Panc1 (cell line): ENCODE measurements at regions not wholly inside any gene's neighbourhood (a gene's known extent, or its start where the extent isn't known, plus 50 kb on each side); places are given as distances from the start of the nearest gene placed in this dataset.

ENCODE experiments used
- ATAC-seq: fragments of 200-7000 bp; cut with Tn5 transposase; 2 replicates; pipeline ENCODE4 v1.9.1; 2020; ENCODE audit warnings: mild to moderate bottlenecking, moderate library complexity
- BruUV-seq: library from RNA; stranded (reverse); fragments of 400-500 nt; replicated peaks from 2 replicates; lab custom pipeline; 2021; lab: Mats Ljungman, UMichigan
- CTCF ChIA-PET: fragments of 300-600 bp; sonication (Branson Sonifier 250); formaldehyde crosslinking; loops from one replicate; lab custom pipeline; 2022; ENCODE audit warnings: antibody characterized with exemption; lab: Charles Lee
- POLR2A ChIA-PET: fragments of 300-600 bp; sonication (Branson Sonifier 250); formaldehyde crosslinking; loops from one replicate; lab custom pipeline; 2022; ENCODE audit warnings: antibody characterized with exemption; lab: Charles Lee
- DNase-seq: peaks from one replicate; pipeline ENCODE4 v3.0.0-alpha.2; 2010; ENCODE audit warnings: low read depth, low spot score
- H3K27ac ChIP-seq: 2 replicates; pipeline ENCODE4 v1.5.1; 2011; ENCODE audit warnings: mild to moderate bottlenecking, low read length, inconsistent platforms
- H3K27me3 ChIP-seq: fragments of 200-500 bp; sonication (Bioruptor generic); 2 replicates; pipeline ENCODE4 v1.6.0; 2014; ENCODE audit warnings: low read length, inconsistent platforms; ENCODE audit not compliant: control insufficient read depth, insufficient read depth
- H3K36me3 ChIP-seq: fragments of 200-500 bp; sonication (Bioruptor generic); 2 replicates; pipeline ENCODE4 v1.5.1; 2014; ENCODE audit warnings: inconsistent platforms, mild to moderate bottlenecking, low read length, moderate library complexity; ENCODE audit not compliant: control insufficient read depth, insufficient read depth
- H3K4me1 ChIP-seq: 2 replicates; pipeline ENCODE4 v1.5.1; 2011; ENCODE audit warnings: inconsistent platforms, mild to moderate bottlenecking, low read length, moderate library complexity; ENCODE audit not compliant: control insufficient read depth, insufficient read depth
- H3K4me3 ChIP-seq, 2 experiments: 2 replicates each; pipeline ENCODE4 v1.5.1; 2011 to 2012; ENCODE audit warnings: low read depth in 2 of 2, low read length in 2 of 2, mild to moderate bottlenecking in 2 of 2, inconsistent platforms in 1 of 2, moderate library complexity in 1 of 2
- H3K9me3 ChIP-seq: fragments of 200-500 bp; sonication (Bioruptor generic); 2 replicates; pipeline ENCODE4 v1.5.1; 2014; ENCODE audit warnings: low read depth, mild to moderate bottlenecking, inconsistent platforms, low read length, moderate library complexity; ENCODE audit not compliant: control insufficient read depth, insufficient read depth
- CTCF ChIP-seq: fragments of 450-650 bp; IDR thresholded peaks from 2 replicates; pipeline ENCODE4 v1.5.1; 2017; ENCODE audit warnings: mild to moderate bottlenecking
- POLR2AphosphoS5 ChIP-seq: IDR thresholded peaks from 2 replicates; pipeline ENCODE4 v1.6.1; 2012; ENCODE audit warnings: mild to moderate bottlenecking, low read depth, low read length, moderate library complexity
- REST ChIP-seq, 2 experiments: IDR thresholded peaks; 2 replicates each; pipeline ENCODE4 v1.6.1; 2011 to 2012; ENCODE audit warnings: low read depth in 2 of 2, control low read depth in 1 of 2, low read length in 1 of 2, mild to moderate bottlenecking in 1 of 2, moderate library complexity in 1 of 2; ENCODE audit not compliant: insufficient read depth in 1 of 2
- SIN3A ChIP-seq: IDR thresholded peaks from 2 replicates; pipeline ENCODE4 v1.6.1; 2012; ENCODE audit warnings: low read depth, mild to moderate bottlenecking, low read length, moderate library complexity, borderline replicate concordance; ENCODE audit not compliant: insufficient read depth
- TCF7L2 ChIP-seq: IDR thresholded peaks from 2 replicates; pipeline ENCODE4 v1.6.1; 2011; ENCODE audit warnings: mild to moderate bottlenecking, low read depth, low read length, inconsistent platforms
- in situ Hi-C: cut with HindIII; loops from 2 replicates; pipeline ENCODE4 v1.10.0; 2016; ENCODE audit warnings: low sequenced_read_pairs, low pct_unique_long_range_greater_than_20kb
- intact Hi-C: fragments of 100-400 bp; cut with micrococcal nuclease; formaldehyde crosslinking; loops from one replicate; pipeline ENCODE4 v1.10.0; 2022; ENCODE audit not compliant: unreplicated experiment

GRCh38 chr12:61553091-61553490 lies 707.1 kb upstream of the USP15 start:
- Histone ChIP-seq H3K4me3 (no peak overlapping the region), H3K36me3 (no peaks in the 10 kb centered on the region), H3K27me3 (no peaks in the 10 kb centered on the region), H3K4me1 (no peaks in the 10 kb centered on the region), H3K27ac (no peak overlapping the region), H3K9me3 (no peaks in the 10 kb centered on the region)
- ATAC-seq: no peak
- in situ Hi-C loops (no loop called here), intact Hi-C loops (no loop called here)
- no peak for DNase-seq
- POLR2A ChIA-PET: no interaction called here
- no TSS peak for BruUV-seq
- TF ChIP-seq POLR2AphosphoS5 (no peak), REST (IDR thresholded peaks at IDR 0.05; ENCODE audit: insufficient read depth in 1 of 2, low read depth in 2 of 2, low read length in 1 of 2) (no peak), CTCF (no peak), SIN3A (no peak), TCF7L2 (no peak)
- CTCF ChIA-PET: no interaction called here

- BruUV-seq: no TSS peak
- no peaks in the 10 kb centered on the region for H3K9me3 ChIP-seq
- CTCF ChIA-PET: no interaction called here
- H3K27me3 ChIP-seq: no peaks in the 10 kb centered on the region
- ATAC-seq: no peak
- no peaks in the 10 kb centered on the region for H3K36me3 ChIP-seq
- intact Hi-C loops (no loop called here), in situ Hi-C loops (no loop called here)
- H3K4me1 ChIP-seq: no peaks in the 10 kb centered on the region
- TF ChIP-seq POLR2AphosphoS5 (no peak), TCF7L2 (no peak)
- DNase-seq: no peak
- H3K27ac ChIP-seq: no peak overlapping the region
- POLR2A ChIA-PET: no interaction called here
- no peak overlapping the region for H3K4me3 ChIP-seq
Measured at GRCh38 chr12:61554268-61555008, 705.8 kb upstream of the USP15 start.
